Osteoblast (primary cell): ENCODE measurements at regions not wholly inside any gene's neighbourhood (a gene's known extent, or its start where the extent isn't known, plus 50 kb on each side); places are given as distances from the start of the nearest gene placed in this dataset.

Source experiments
- DNase-seq: peaks from one replicate; pipeline ENCODE4 v3.0.0; 2011; ENCODE audit warnings: low spot score, mixed read lengths; ENCODE audit not compliant: insufficient read length; ENCODE audit errors: missing footprints
- H2AFZ ChIP-seq: 2 replicates; pipeline ENCODE4 v1.6.0; 2011; ENCODE audit warnings: mild to moderate bottlenecking, low read length
- H3K27ac ChIP-seq: 2 replicates; pipeline ENCODE4 v1.5.1; 2011; ENCODE audit warnings: mild to moderate bottlenecking, low read depth, low read length, moderate library complexity
- H3K27me3 ChIP-seq: 2 replicates; pipeline ENCODE4 v1.6.0; 2012; ENCODE audit warnings: mild to moderate bottlenecking, control low read depth, inconsistent platforms, low read length, moderate library complexity; ENCODE audit not compliant: insufficient read depth
- H3K36me3 ChIP-seq: 2 replicates; pipeline ENCODE4 v1.5.1; 2011; ENCODE audit warnings: mild to moderate bottlenecking, low read length, control low read depth, moderate library complexity; ENCODE audit not compliant: insufficient read depth
- H3K4me1 ChIP-seq: 2 replicates; pipeline ENCODE4 v1.5.1; 2011; ENCODE audit warnings: mild to moderate bottlenecking, low read length, control low read depth, moderate library complexity; ENCODE audit not compliant: insufficient read depth
- H3K4me2 ChIP-seq: 2 replicates; pipeline ENCODE4 v1.6.0; 2011; ENCODE audit warnings: mild to moderate bottlenecking, low read length; ENCODE audit not compliant: insufficient read depth
- H3K4me3 ChIP-seq: fragments of 200-600 bp; sonication (generic); 3 replicates; pipeline ENCODE4 v1.5.1; 2012; ENCODE audit warnings: mild to moderate bottlenecking, low read length, inconsistent platforms; ENCODE audit not compliant: insufficient read depth
- H3K79me2 ChIP-seq: 2 replicates; pipeline ENCODE4 v1.6.0; 2012; ENCODE audit warnings: mild to moderate bottlenecking, low read length, control low read depth, inconsistent platforms; ENCODE audit not compliant: insufficient read depth
- H3K9me3 ChIP-seq: 2 replicates; pipeline ENCODE4 v1.5.1; 2011; ENCODE audit warnings: low read depth, low read length, control low read depth
- H4K20me1 ChIP-seq: 2 replicates; pipeline ENCODE4 v1.6.0; 2012; ENCODE audit warnings: mild to moderate bottlenecking, low read length, control low read depth; ENCODE audit not compliant: insufficient read depth
- TF ChIP-seq, protein P1 (sequence below): IDR thresholded peaks from 2 replicates; pipeline ENCODE4 v1.5.1; 2011; ENCODE audit warnings: mild to moderate bottlenecking, low read depth, low read length, moderate library complexity; ENCODE audit errors: extremely low read depth

DNA sequence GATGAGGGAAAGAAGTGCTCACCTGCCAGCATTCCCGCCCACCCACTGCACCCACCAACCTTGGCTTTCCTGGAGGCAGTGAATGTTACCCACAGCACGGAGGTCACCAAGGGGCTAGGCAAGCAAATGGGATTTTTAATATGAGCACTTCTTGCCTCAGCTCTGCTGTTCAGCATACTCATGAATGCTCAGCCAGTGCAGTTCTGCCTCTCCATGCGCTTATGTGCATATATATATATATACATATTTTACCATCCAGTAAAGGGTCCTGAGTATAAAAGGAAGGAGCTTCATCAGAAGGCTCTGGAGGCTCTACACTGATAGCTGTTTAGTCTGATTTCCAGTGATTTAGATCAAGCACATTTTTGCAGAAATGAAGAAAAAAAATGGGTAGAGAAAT is 366.9 kb downstream of the SIPA1L2 start:
- H3K79me2 ChIP-seq = no peaks in the 10 kb centered on the region
- no peak overlapping the region for H3K4me2 ChIP-seq
- H2AFZ ChIP-seq = no peak overlapping the region
- no peaks in the 10 kb centered on the region for H3K27me3 ChIP-seq
- H3K9me3 ChIP-seq = no peaks in the 10 kb centered on the region
- no peak for DNase-seq
- no peak overlapping the region for H3K4me3 ChIP-seq
- H4K20me1 ChIP-seq = no peaks in the 10 kb centered on the region
- H3K4me1 ChIP-seq = no peaks in the 10 kb centered on the region
- TF ChIP-seq, protein P1, sequence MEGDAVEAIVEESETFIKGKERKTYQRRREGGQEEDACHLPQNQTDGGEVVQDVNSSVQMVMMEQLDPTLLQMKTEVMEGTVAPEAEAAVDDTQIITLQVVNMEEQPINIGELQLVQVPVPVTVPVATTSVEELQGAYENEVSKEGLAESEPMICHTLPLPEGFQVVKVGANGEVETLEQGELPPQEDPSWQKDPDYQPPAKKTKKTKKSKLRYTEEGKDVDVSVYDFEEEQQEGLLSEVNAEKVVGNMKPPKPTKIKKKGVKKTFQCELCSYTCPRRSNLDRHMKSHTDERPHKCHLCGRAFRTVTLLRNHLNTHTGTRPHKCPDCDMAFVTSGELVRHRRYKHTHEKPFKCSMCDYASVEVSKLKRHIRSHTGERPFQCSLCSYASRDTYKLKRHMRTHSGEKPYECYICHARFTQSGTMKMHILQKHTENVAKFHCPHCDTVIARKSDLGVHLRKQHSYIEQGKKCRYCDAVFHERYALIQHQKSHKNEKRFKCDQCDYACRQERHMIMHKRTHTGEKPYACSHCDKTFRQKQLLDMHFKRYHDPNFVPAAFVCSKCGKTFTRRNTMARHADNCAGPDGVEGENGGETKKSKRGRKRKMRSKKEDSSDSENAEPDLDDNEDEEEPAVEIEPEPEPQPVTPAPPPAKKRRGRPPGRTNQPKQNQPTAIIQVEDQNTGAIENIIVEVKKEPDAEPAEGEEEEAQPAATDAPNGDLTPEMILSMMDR = no peak
- no peaks in the 10 kb centered on the region for H3K36me3 ChIP-seq
- no peak overlapping the region for H3K27ac ChIP-seq

DNA sequence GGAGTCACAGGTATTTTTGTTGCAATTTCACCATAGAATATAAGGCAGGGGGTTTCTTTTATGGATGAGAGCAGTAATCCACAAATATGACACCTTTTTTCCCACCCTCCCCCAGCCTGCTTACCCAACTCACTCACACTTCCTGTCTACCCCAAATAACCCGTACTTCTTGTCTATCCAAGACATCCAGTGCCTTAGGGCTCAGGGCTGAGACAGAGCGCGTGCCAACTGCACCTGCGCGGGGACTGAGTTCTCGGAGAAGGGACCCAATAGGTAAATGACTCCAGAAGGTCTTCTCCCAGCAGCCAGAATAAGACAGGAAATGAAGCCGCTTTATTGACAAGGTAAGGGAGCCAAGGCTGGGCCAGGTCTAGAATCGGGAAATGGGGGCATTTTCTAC is 369.1 kb downstream of the SIPA1L2 start:
- no peak overlapping the region for H3K27ac ChIP-seq
- TF ChIP-seq, protein P1 = no peak
- H3K4me2 ChIP-seq = no peak overlapping the region
- no peak overlapping the region for H2AFZ ChIP-seq
- no peaks in the 10 kb centered on the region for H3K36me3 ChIP-seq
- H3K4me3 ChIP-seq = no peak overlapping the region
- H3K79me2 ChIP-seq = no peaks in the 10 kb centered on the region
- no peak for DNase-seq
- H3K4me1 ChIP-seq = no peaks in the 10 kb centered on the region
- H4K20me1 ChIP-seq = no peaks in the 10 kb centered on the region
- no peaks in the 10 kb centered on the region for H3K9me3 ChIP-seq
- no peaks in the 10 kb centered on the region for H3K27me3 ChIP-seq

DNA sequence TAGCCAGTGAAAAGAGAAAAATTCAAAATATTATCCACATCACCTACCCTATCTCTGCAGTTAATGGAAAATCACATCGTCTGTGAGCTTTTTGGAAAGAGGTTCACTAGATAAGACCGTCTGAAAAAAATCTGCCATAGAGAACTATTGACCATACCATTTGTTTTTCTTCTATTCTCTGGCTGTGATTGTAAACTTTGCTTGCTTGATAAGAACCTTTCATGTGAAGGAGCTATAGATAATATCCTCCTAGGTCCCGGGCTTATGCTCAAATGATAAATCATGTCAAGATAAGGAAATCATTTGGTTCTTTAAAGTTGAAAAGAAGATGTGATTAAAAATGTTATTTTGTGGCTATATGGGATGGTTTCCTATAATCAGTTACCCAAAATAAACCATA is 369.9 kb downstream of the SIPA1L2 start:
- Histone ChIP-seq H3K4me2 (no peak overlapping the region), H3K36me3 (no peaks in the 10 kb centered on the region), H3K27ac (no peak overlapping the region), H4K20me1 (no peaks in the 10 kb centered on the region), H3K4me1 (no peaks in the 10 kb centered on the region), H3K4me3 (no peak overlapping the region), H3K79me2 (no peaks in the 10 kb centered on the region), H2AFZ (no peak overlapping the region), H3K27me3 (no peaks in the 10 kb centered on the region), H3K9me3 (no peaks in the 10 kb centered on the region)
- TF ChIP-seq, protein P1 = no peak
- DNase-seq = no peak

DNA sequence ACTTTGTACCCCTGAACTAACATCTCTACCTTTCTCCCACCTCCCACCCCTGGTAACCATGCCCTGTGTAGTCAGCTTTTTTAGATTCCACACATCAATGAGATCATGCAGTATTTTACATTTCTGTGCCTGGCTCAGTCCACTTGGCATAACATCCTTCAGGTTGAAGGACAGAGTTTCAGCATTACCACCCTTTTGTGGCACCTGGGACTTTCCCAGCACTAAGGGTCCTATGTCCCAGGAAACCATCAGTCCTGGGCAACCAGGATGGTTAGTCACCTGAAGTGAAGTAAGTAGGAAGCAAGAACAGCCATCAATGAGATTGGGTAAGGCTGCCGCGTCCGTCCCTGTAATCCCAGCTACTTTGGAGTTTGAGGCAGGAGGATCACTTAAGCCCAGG is 370.6 kb downstream of the SIPA1L2 start:
- Histone ChIP-seq H3K9me3 (no peaks in the 10 kb centered on the region), H4K20me1 (no peaks in the 10 kb centered on the region), H2AFZ (no peak overlapping the region), H3K4me1 (no peaks in the 10 kb centered on the region), H3K79me2 (no peaks in the 10 kb centered on the region), H3K36me3 (no peaks in the 10 kb centered on the region), H3K4me2 (no peak overlapping the region), H3K4me3 (no peak overlapping the region), H3K27ac (no peak overlapping the region), H3K27me3 (no peaks in the 10 kb centered on the region)
- TF ChIP-seq, protein P1 = no peak
- DNase-seq = no peak
